Sigmoid colon (tissue), 4 donors: ENCODE measurements at regions not wholly inside any gene's neighbourhood (a gene's known extent, or its start where the extent isn't known, plus 50 kb on each side); places are given as distances from the start of the nearest gene placed in this dataset.

Source experiments
- CTCF ChIP-seq, 4 experiments: fragments of 450-650 bp in 3 of 4; fragments of 200-600 bp in 1 of 4; IDR thresholded peaks; one replicate each; pipeline ENCODE4 v1.5.1; 2016 to 2019; ENCODE audit warnings: antibody characterized with exemption in 4 of 4, mild to moderate bottlenecking in 3 of 4, moderate library complexity in 2 of 4
- EP300 ChIP-seq, 4 donors: sonication (generic); formaldehyde crosslinking; IDR thresholded peaks; one replicate each; pipeline ENCODE4 v1.6.1; 2017; ENCODE audit warnings: antibody characterized with exemption in 4 of 4

- TF ChIP-seq CTCF (IDR thresholded peaks at IDR 0.05) (no peak), EP300 (IDR thresholded peaks at IDR 0.05) (no peak)
Observed at GRCh38 chr2:131828164-131828561, 300.5 kb downstream of the CCDC74A start.
